HFFc6 (cell line): ENCODE measurements at regions not wholly inside any gene's neighbourhood (a gene's known extent, or its start where the extent isn't known, plus 50 kb on each side); places are given as distances from the start of the nearest gene placed in this dataset.

Source experiments
- DNase-seq: peaks from one replicate; pipeline ENCODE4 v3.0.0-alpha.2; 2018
- H3K27ac Mint-ChIP-seq: 2 replicates; pipeline ENCODE4 v1.8.0; 2020; ENCODE audit warnings: mild to moderate bottlenecking, mixed read lengths
- H3K27me3 Mint-ChIP-seq: 2 replicates; pipeline ENCODE4 v1.8.0; 2021; ENCODE audit warnings: mild to moderate bottlenecking, moderate library complexity, mixed read lengths; ENCODE audit not compliant: insufficient read depth
- H3K36me3 Mint-ChIP-seq: 2 replicates; pipeline ENCODE4 v1.8.0; 2021; ENCODE audit warnings: low read depth, mixed read lengths
- H3K4me1 Mint-ChIP-seq: 2 replicates; pipeline ENCODE4 v1.8.0; 2020; ENCODE audit warnings: low read depth, mixed read lengths
- H3K4me3 Mint-ChIP-seq: 2 replicates; pipeline ENCODE4 v1.8.0; 2020; ENCODE audit warnings: mild to moderate bottlenecking, moderate library complexity, mixed read lengths
- H3K9me3 Mint-ChIP-seq: 2 replicates; pipeline ENCODE4 v1.8.0; 2020; ENCODE audit warnings: mild to moderate bottlenecking, mixed read lengths
- TF ChIP-seq, protein P1 (sequence below): fragments of 200-600 bp; sonication (generic); IDR thresholded peaks from 2 replicates; pipeline ENCODE4 v1.5.0; 2021; ENCODE audit warnings: antibody characterized with exemption, mild to moderate bottlenecking

DNA sequence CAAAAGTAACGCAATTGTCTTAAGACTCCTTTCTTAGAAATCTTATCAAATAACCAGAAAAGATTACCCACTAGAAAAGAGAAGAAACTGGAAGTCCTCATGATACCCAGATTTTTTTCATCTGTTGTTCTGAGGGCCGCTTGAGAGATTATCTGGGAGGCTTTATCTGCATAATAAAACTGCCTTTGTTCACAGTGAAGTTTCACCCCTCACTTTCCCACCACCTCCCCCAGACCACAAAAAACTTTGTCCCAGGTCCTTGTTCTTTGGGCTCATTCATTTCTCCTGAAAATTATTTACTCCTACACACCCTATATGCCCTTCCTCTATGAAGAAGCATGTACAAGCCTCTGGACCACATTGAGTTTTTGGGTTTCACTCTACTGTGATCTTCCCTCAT lies 745.1 kb upstream of the COBL start:
- Mint-ChIP-seq H3K27ac (no peak overlapping the region), H3K36me3 (no peaks in the 10 kb centered on the region), H3K27me3 (no peaks in the 10 kb centered on the region), H3K4me3 (no peak overlapping the region), H3K9me3 (peaks cover 39% of the 10 kb centered on the region), H3K4me1 (no peaks in the 10 kb centered on the region)
- DNase-seq = no peak
- TF ChIP-seq, protein P1, sequence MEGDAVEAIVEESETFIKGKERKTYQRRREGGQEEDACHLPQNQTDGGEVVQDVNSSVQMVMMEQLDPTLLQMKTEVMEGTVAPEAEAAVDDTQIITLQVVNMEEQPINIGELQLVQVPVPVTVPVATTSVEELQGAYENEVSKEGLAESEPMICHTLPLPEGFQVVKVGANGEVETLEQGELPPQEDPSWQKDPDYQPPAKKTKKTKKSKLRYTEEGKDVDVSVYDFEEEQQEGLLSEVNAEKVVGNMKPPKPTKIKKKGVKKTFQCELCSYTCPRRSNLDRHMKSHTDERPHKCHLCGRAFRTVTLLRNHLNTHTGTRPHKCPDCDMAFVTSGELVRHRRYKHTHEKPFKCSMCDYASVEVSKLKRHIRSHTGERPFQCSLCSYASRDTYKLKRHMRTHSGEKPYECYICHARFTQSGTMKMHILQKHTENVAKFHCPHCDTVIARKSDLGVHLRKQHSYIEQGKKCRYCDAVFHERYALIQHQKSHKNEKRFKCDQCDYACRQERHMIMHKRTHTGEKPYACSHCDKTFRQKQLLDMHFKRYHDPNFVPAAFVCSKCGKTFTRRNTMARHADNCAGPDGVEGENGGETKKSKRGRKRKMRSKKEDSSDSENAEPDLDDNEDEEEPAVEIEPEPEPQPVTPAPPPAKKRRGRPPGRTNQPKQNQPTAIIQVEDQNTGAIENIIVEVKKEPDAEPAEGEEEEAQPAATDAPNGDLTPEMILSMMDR = no peak

DNA sequence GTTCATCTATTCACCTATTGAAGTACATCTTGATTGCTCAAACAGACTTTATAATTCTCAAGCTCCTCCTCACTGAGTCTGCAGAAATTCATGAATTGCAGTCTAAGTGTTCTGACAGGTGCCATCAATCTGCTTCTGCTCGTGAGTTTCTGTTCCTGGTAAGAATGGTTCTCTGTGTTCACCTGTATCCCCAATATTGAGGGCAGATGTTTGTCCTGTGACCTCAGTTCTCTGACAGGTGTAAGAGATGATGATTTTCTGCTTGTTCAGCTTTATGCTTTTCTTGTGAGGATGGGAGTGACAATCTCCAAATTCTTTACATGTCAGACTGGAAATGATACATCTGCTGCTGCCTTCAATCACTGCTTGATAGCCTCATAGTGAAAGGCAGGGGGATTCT lies 736.9 kb upstream of the COBL start:
- TF ChIP-seq, protein P1 = no peak
- H3K9me3 Mint-ChIP-seq = peaks cover 38% of the 10 kb centered on the region
- no peak overlapping the region for H3K27ac Mint-ChIP-seq
- no peaks in the 10 kb centered on the region for H3K27me3 Mint-ChIP-seq
- H3K4me3 Mint-ChIP-seq = no peak overlapping the region
- H3K36me3 Mint-ChIP-seq = no peaks in the 10 kb centered on the region
- no peak for DNase-seq
- no peaks in the 10 kb centered on the region for H3K4me1 Mint-ChIP-seq

DNA sequence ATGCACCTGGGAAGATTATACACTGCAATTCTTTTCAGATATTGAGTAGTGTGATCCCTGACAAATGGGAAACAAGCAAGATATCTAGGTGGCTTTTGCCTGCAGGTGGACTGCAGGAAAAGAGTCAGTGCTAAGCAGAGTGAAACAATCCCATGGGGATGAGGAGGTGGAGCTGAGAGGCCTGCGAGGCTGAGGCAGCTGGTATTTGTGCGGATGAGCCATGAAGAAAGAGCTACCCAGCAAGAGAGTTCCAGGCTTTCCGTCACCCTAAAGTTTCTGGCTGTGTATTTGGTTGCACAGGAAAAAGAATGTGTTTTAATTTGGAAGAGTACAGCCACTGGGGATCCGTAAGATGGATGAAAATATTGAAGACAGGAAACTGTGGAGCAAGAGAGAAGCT lies 714.1 kb upstream of the COBL start:
- Mint-ChIP-seq H3K9me3 (peaks cover 23% of the 10 kb centered on the region), H3K36me3 (no peaks in the 10 kb centered on the region), H3K27ac (no peak overlapping the region), H3K4me3 (no peak overlapping the region), H3K4me1 (no peaks in the 10 kb centered on the region), H3K27me3 (no peaks in the 10 kb centered on the region)
- DNase-seq = no peak
- TF ChIP-seq, protein P1 = no peak

DNA sequence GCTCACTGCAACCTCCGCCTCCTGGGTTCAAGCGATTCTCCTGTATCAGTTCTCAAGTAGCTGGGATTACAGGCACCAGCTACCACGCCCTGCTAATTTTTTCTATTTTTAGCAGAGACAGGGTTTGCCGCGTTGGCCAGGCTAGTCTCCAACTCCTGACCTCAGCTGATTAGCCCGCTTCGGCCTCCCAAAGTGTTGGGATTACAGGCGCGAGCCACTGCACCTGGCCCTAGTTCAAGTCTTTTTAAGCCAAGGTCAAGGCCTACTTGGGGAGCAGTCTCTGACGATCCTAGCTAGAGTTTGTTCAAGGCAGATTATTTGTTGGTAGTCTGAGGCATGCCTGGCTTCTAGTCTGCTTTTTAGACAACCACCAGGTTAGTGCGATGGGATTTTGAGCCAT lies 709.5 kb upstream of the COBL start:
- Mint-ChIP-seq H3K27me3 (no peaks in the 10 kb centered on the region), H3K4me3 (no peak overlapping the region), H3K27ac (no peak overlapping the region), H3K36me3 (no peaks in the 10 kb centered on the region), H3K9me3 (peaks cover 31% of the 10 kb centered on the region), H3K4me1 (no peaks in the 10 kb centered on the region)
- TF ChIP-seq, protein P1 = no peak
- DNase-seq = no peak

DNA sequence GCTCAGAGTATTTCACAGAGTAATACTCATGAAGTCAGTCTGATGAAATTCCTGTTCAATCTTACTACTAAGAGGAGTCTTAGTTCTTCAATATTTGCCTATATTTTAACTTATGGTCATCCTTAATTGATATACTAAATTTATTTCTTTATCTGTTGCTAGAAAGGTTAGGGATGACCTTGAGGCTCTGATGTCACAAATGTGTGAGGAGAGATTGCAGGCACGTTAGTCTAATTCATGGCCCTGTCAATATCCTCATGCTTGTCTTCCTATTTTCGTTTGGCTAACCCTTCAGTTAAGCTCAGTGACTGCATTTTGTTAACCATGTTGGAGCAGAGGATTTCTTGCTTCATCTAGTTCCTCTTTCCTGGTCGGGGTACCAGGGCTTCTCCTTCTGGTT lies 704.7 kb upstream of the COBL start:
- Mint-ChIP-seq H3K9me3 (peaks cover 39% of the 10 kb centered on the region), H3K36me3 (no peaks in the 10 kb centered on the region), H3K27me3 (no peaks in the 10 kb centered on the region), H3K27ac (no peak overlapping the region), H3K4me1 (no peaks in the 10 kb centered on the region), H3K4me3 (no peak overlapping the region)
- no peak for DNase-seq
- TF ChIP-seq, protein P1 = no peak

DNA sequence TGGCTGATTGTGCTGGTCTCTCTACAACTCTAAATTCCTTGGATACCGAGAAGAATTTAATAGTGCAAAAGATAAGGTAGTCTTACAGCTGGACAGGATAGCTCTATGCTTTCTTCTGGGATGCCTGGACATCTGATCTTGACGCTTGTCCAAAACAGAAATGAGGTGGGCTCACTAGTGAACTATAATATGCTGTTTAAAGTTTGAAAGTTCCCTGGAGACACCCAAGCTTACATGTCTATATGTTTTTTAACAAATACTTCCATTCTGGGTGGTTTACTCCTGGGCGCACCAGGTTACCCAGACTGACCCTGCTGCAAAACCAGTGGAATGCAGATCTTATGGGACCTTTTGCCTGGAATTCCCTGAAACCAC lies 702.1 kb upstream of the COBL start:
- Mint-ChIP-seq H3K36me3 (no peaks in the 10 kb centered on the region), H3K4me1 (no peaks in the 10 kb centered on the region), H3K9me3 (peaks cover 40% of the 10 kb centered on the region), H3K4me3 (no peak overlapping the region), H3K27me3 (no peaks in the 10 kb centered on the region), H3K27ac (no peak overlapping the region)
- no peak for DNase-seq
- TF ChIP-seq, protein P1 = no peak
